Osteocyte (in vitro differentiated cells): ENCODE measurements at regions not wholly inside any gene's neighbourhood (a gene's known extent, or its start where the extent isn't known, plus 50 kb on each side); places are given as distances from the start of the nearest gene placed in this dataset.
"Not testable (repeated sequence)": the region's sequence is repeated elsewhere in the genome, so short reads cannot be mapped to it uniquely, and the experiment has no call there.

ENCODE experiments used
- DNase-seq: peaks from one replicate; pipeline ENCODE4 v3.0.0; 2021; ENCODE audit warnings: mixed read lengths; ENCODE audit not compliant: unreplicated experiment; ENCODE audit errors: extremely low spot score
- H3K27ac Mint-ChIP-seq: one replicate; pipeline ENCODE4 v1.8.0; 2021; ENCODE audit warnings: mild to moderate bottlenecking, mixed read lengths; ENCODE audit not compliant: unreplicated experiment
- H3K27me3 Mint-ChIP-seq: one replicate; pipeline ENCODE4 v1.8.0; 2021; ENCODE audit warnings: mixed read lengths; ENCODE audit not compliant: unreplicated experiment
- H3K36me3 Mint-ChIP-seq: one replicate; pipeline ENCODE4 v1.8.0; 2021; ENCODE audit warnings: mixed read lengths; ENCODE audit not compliant: unreplicated experiment
- H3K4me1 Mint-ChIP-seq: one replicate; pipeline ENCODE4 v1.8.0; 2021; ENCODE audit warnings: mixed read lengths; ENCODE audit not compliant: unreplicated experiment
- H3K4me3 Mint-ChIP-seq: one replicate; pipeline ENCODE4 v1.8.0; 2021; ENCODE audit warnings: mild to moderate bottlenecking, moderate library complexity, mixed read lengths; ENCODE audit not compliant: unreplicated experiment
- H3K9me3 Mint-ChIP-seq: one replicate; pipeline ENCODE4 v1.8.0; 2021; ENCODE audit warnings: mixed read lengths; ENCODE audit not compliant: unreplicated experiment
- CTCF ChIP-seq: fragments of 200-600 bp; sonication (generic); IDR thresholded peaks from 2 replicates; pipeline ENCODE4 v1.5.0; 2021; ENCODE audit warnings: antibody characterized with exemption, mild to moderate bottlenecking, moderate library complexity

- no peak for TF ChIP-seq CTCF
- no peak overlapping the region for H3K27ac Mint-ChIP-seq
- H3K9me3 Mint-ChIP-seq, result peaks cover 13% of the 10 kb centered on the region
- no peak for DNase-seq
- H3K27me3 Mint-ChIP-seq, result no peaks in the 10 kb centered on the region
- no peaks in the 10 kb centered on the region for H3K4me1 Mint-ChIP-seq
- no peak overlapping the region for H3K4me3 Mint-ChIP-seq
- no peaks in the 10 kb centered on the region for H3K36me3 Mint-ChIP-seq
These were observed 1032.5 kb downstream of the SOCS6 start for GRCh38 chr18:71321319-71321718.

- Mint-ChIP-seq H3K27me3 (no peaks in the 10 kb centered on the region), H3K4me3 (no peak overlapping the region), H3K27ac (no peak overlapping the region), H3K36me3 (no peaks in the 10 kb centered on the region), H3K4me1 (no peaks in the 10 kb centered on the region), H3K9me3 (peaks cover 6% of the 10 kb centered on the region)
- TF ChIP-seq CTCF, result no peak
- DNase-seq, result no peak
These were observed 1016.0 kb downstream of the SOCS6 start for GRCh38 chr18:71304856-71305255.

- not testable (repeated sequence) for H3K4me1 Mint-ChIP-seq, H3K27me3 Mint-ChIP-seq, H3K36me3 Mint-ChIP-seq, H3K9me3 Mint-ChIP-seq, H3K4me3 Mint-ChIP-seq, DNase-seq, H3K27ac Mint-ChIP-seq
These were observed 1014.9 kb downstream of the SOCS6 start for GRCh38 chr18:71303743-71304142.

- Mint-ChIP-seq H3K4me1 (no peaks in the 10 kb centered on the region), H3K27me3 (no peaks in the 10 kb centered on the region), H3K36me3 (no peaks in the 10 kb centered on the region), H3K9me3 (peaks cover 6% of the 10 kb centered on the region), H3K4me3 (no peak overlapping the region), H3K27ac (no peak overlapping the region)
- no peak for DNase-seq
- TF ChIP-seq CTCF, result no peak
These were observed 1012.8 kb downstream of the SOCS6 start for GRCh38 chr18:71301596-71301995.

- DNase-seq, H3K27me3 Mint-ChIP-seq, H3K36me3 Mint-ChIP-seq, H3K27ac Mint-ChIP-seq, H3K4me3 Mint-ChIP-seq, H3K9me3 Mint-ChIP-seq, H3K4me1 Mint-ChIP-seq: not testable (repeated sequence)
These were observed 1005.4 kb downstream of the SOCS6 start for GRCh38 chr18:71294201-71294600.

- no peak for DNase-seq
- no peak overlapping the region for H3K27ac Mint-ChIP-seq
- TF ChIP-seq CTCF, result no peak
- H3K36me3 Mint-ChIP-seq, result no peaks in the 10 kb centered on the region
- no peaks in the 10 kb centered on the region for H3K27me3 Mint-ChIP-seq
- H3K9me3 Mint-ChIP-seq, result no peaks in the 10 kb centered on the region
- no peaks in the 10 kb centered on the region for H3K4me1 Mint-ChIP-seq
- no peak overlapping the region for H3K4me3 Mint-ChIP-seq
These were observed 1004.5 kb downstream of the SOCS6 start for GRCh38 chr18:71293322-71293721.
